ENCODE measurements at regions not wholly inside any gene's neighbourhood (a gene's known extent, or its start where the extent isn't known, plus 50 kb on each side); places are given as distances from the start of the nearest gene placed in this dataset.

- TF ChIP-seq, protein P1, sequence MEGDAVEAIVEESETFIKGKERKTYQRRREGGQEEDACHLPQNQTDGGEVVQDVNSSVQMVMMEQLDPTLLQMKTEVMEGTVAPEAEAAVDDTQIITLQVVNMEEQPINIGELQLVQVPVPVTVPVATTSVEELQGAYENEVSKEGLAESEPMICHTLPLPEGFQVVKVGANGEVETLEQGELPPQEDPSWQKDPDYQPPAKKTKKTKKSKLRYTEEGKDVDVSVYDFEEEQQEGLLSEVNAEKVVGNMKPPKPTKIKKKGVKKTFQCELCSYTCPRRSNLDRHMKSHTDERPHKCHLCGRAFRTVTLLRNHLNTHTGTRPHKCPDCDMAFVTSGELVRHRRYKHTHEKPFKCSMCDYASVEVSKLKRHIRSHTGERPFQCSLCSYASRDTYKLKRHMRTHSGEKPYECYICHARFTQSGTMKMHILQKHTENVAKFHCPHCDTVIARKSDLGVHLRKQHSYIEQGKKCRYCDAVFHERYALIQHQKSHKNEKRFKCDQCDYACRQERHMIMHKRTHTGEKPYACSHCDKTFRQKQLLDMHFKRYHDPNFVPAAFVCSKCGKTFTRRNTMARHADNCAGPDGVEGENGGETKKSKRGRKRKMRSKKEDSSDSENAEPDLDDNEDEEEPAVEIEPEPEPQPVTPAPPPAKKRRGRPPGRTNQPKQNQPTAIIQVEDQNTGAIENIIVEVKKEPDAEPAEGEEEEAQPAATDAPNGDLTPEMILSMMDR (IDR thresholded peaks at IDR 0.05), result no peak
- TF ChIP-seq ZFX (IDR thresholded peaks at IDR 0.05; ENCODE audit: borderline replicate concordance), result no peak
Observed at GRCh38 chr14:105616802-105617192, 90.4 kb downstream of the TMEM121 start.

Data from 22Rv1 (cell line).